ENCODE measurements at regions not wholly inside any gene's neighbourhood (a gene's known extent, or its start where the extent isn't known, plus 50 kb on each side); places are given as distances from the start of the nearest gene placed in this dataset.
A peak's percentile ranks its signal among the peaks of the same experiment; 100 is the strongest.

DNA sequence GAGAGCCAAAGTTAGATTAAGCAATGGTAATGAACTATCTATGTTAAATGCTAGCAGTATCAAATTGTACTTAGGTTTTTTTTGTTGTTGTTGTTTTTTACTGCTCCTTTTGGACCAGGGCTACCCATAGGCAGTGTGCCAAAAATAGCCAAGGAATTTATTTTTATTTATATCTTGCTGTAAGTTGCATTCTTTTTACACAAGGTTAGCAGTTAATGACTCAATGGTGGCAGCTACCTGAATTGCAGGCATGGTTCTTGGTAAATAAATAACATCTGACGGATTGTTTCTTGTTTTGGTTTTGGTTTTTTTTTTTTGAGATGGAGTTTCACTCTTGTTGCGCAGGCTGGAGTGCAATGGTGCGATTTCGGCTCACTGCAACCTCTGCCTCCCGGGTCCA lies 194.8 kb upstream of the TSC22D1 start:
- DNase-seq = no peak
- H3K27me3 Mint-ChIP-seq = peaks cover 18% of the 10 kb centered on the region
- no peaks in the 10 kb centered on the region for H3K36me3 Mint-ChIP-seq (ENCODE audit: low read depth)
- H3K27ac Mint-ChIP-seq = no peak overlapping the region
- H3K9me3 Mint-ChIP-seq = peaks cover 12% of the 10 kb centered on the region
- H3K4me1 Mint-ChIP-seq = peaks cover 34% of the 10 kb centered on the region
- intact Hi-C loops (cut with micrococcal nuclease) = no loop called here
- no peak overlapping the region for H3K4me3 Mint-ChIP-seq

DNA sequence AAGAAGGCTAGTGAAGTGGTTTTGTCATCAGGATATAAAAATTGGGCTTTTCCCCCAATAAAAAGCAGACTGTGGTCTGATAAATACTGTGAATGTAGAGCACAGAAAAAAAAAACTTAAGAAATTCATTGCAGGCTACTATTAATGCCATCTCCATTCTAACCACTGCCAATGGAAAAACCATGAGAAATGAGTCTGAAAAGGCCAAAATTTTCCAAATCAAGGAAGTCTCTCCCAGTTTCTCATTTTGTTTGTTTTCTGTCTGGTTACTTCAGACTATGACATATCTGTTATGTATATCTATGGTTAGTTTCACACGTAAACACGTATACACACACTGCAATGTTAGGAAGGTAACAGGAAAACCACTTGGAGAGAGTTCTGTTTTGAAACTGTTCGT lies 193.6 kb upstream of the TSC22D1 start:
- Mint-ChIP-seq H3K4me1 (peaks cover 35% of the 10 kb centered on the region), H3K4me3 (no peak overlapping the region), H3K27me3 (peaks cover 7% of the 10 kb centered on the region), H3K9me3 (peaks cover 6% of the 10 kb centered on the region), H3K36me3 (ENCODE audit: low read depth) (no peaks in the 10 kb centered on the region), H3K27ac (no peak overlapping the region)
- intact Hi-C loops (cut with micrococcal nuclease) = loop anchor here (1.0 to 5.0 kb wide), 4 partner anchors 46 to 193 kb away; partner anchors contain the start of gene TSC22D1
- no peak for DNase-seq

DNA sequence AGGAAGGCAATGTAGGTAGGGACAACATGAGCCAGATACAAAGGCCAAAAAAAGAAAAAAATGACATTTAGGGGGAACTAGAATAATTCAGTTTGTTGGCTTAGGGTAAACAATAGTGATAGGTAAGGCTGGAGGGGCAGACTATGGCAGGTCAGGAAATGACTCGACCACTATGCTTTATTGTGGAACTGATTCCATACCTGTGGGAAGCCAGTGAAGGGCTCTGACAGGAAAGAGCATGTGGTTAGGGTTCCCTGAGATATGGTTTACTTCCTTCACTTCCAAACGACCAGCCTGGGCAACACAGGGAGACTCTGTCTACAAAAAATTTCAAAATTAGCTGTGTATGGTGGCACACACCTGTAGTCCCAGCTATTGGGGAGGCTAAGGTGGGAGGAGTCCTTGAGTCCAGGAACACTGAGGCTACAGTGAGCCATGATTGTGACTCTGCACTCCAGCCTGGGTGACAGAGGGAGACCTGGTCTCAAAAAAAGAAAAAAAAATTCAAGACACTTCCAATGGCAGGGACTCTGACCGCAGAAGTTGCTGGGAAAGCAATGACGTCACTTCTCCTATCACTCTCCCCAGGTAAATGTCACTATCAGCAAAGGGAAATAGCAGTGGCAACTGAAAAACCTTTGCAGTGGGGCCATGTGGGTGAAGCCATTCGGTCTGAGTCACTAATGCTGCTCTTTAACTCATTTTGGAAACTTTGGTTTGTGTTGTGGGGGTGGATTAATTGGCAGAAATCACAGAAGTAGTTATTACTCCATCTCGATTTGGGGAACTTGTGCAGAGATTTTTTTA lies 192.8 kb upstream of the TSC22D1 start:
- Mint-ChIP-seq H3K27me3 (no peaks in the 10 kb centered on the region), H3K4me1 (peaks cover 35% of the 10 kb centered on the region), H3K9me3 (no peaks in the 10 kb centered on the region), H3K4me3 (peak overlapping the region; percentile 54), H3K36me3 (ENCODE audit: low read depth) (no peaks in the 10 kb centered on the region), H3K27ac (peak overlapping the region; percentile 79)
- peak; percentile 67 for DNase-seq
- intact Hi-C loops (cut with micrococcal nuclease) = loop anchor here (1.0 to 5.0 kb wide), 6 partner anchors 10 to 192 kb away; partner anchors contain the start of gene TSC22D1

DNA sequence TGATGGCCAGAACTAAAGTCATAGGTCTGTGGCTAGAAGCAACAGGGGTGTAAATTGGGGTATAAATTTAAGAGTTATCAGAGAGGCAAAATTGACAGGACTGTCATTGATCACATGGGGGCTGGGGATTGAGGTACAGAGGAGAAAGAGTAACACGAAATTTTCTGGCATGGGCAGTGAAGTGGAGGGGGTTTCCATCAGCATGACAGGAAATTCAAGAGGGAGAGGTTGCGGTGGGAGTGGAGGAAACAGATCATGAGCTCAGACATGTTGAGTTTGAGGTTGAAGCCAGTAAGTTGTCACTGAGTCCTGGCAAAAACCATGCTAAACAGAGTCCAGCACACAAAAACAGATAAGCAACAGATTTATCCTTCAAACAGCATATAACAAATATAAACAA lies 192.1 kb upstream of the TSC22D1 start:
- intact Hi-C loops (cut with micrococcal nuclease) = loop anchor here (1.0 to 5.0 kb wide), 4 partner anchors 9 to 191 kb away; partner anchors contain the start of gene TSC22D1
- Mint-ChIP-seq H3K36me3 (ENCODE audit: low read depth) (no peaks in the 10 kb centered on the region), H3K4me1 (peaks cover 35% of the 10 kb centered on the region), H3K4me3 (peak overlapping the region; percentile 54), H3K9me3 (no peaks in the 10 kb centered on the region), H3K27me3 (no peaks in the 10 kb centered on the region), H3K27ac (peak overlapping the region; percentile 79)
- DNase-seq = peak; percentile 88

DNA sequence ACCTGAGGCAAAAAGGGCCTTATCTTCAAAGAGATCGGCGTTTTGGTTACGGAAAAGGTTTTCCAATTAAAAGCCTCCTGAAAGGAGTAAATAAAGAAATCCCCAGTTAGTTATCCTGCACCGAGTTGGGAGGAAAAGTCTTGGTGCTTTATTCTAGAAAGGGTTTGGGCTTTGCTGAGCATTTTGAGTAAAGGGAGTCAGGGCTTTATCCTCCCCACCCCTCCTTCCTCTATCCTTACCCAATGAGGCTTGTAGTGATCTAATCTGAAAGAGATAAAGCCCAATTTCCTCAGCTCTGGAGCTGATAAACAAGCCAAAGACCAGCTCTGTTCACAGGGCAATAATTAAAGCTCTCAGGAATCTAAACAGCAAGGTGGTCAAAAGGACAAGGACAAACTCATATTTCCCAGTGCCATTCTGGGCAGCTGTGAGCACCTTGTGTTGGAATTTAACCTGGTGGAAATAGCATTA lies 188.9 kb upstream of the TSC22D1 start:
- peaks cover 30% of the 10 kb centered on the region for H3K4me1 Mint-ChIP-seq
- intact Hi-C loops (cut with micrococcal nuclease) = loop anchor here (5.0 kb wide), 1 partner anchor 152 kb away; no protein-coding TSS in a partner anchor
- no peaks in the 10 kb centered on the region for H3K9me3 Mint-ChIP-seq
- H3K27me3 Mint-ChIP-seq = no peaks in the 10 kb centered on the region
- no peak overlapping the region for H3K27ac Mint-ChIP-seq
- H3K4me3 Mint-ChIP-seq = no peak overlapping the region
- DNase-seq = no peak
- H3K36me3 Mint-ChIP-seq (ENCODE audit: low read depth) = no peaks in the 10 kb centered on the region

DNA sequence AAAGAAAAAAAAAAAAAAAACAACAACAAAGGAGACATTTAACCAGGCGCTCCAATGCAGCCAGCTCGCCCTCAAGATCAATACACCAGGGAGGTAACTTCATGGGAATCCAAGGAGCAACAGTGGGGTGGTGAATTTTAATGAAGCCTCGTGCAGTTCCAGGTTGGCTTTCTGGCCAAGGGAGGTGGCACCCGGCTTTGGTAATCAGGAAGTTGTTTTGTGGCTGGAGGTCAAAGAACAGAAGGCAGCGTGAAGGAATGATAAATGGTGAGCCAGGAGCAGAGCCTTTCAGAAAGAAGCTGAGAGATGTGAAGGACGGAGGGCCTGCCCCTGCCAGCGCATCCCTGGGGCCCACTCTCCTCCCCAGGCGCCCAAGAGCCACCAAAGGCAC lies 188.2 kb upstream of the TSC22D1 start:
- Mint-ChIP-seq H3K27ac (no peak overlapping the region), H3K27me3 (no peaks in the 10 kb centered on the region), H3K9me3 (no peaks in the 10 kb centered on the region), H3K36me3 (ENCODE audit: low read depth) (no peaks in the 10 kb centered on the region), H3K4me1 (peaks cover 27% of the 10 kb centered on the region), H3K4me3 (no peak overlapping the region)
- intact Hi-C loops (cut with micrococcal nuclease) = no loop called here
- no peak for DNase-seq

DNA sequence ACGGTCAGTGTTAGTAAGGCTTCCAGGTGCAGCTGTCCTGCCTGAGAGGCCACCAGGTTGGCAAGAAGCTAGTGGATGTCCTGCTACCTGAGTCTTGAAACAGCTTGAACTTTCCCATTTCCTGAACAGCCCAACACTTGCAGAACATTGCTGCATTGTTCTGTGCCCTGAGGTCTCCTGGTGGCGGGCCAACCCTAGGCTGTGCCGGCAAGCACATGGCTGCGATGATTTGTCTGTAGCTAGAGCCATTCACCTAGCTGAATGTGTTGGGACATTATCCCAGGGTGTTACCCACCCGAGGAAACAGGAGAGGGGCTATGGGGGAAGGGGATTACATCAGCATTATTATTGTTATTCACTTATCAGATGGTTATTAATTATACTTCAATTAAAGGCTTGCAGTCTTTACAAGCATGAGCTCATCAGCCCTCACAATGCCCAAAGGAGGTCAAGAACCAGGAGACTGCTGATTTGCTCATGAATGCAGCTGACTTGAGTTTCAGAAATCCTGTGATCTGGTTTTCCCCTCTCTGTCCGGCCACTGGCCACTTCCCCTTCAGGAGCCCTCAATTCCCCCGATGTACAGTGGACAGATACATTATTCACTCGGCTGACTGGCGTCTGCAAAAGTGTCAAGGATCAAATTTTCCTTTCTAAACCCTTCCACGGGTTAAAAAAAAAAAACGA lies 187.6 kb upstream of the TSC22D1 start:
- no peak overlapping the region for H3K27ac Mint-ChIP-seq
- no peak for DNase-seq
- intact Hi-C loops (cut with micrococcal nuclease) = no loop called here
- no peaks in the 10 kb centered on the region for H3K36me3 Mint-ChIP-seq (ENCODE audit: low read depth)
- no peaks in the 10 kb centered on the region for H3K27me3 Mint-ChIP-seq
- no peak overlapping the region for H3K4me3 Mint-ChIP-seq
- H3K9me3 Mint-ChIP-seq = no peaks in the 10 kb centered on the region
- peaks cover 27% of the 10 kb centered on the region for H3K4me1 Mint-ChIP-seq

DNA sequence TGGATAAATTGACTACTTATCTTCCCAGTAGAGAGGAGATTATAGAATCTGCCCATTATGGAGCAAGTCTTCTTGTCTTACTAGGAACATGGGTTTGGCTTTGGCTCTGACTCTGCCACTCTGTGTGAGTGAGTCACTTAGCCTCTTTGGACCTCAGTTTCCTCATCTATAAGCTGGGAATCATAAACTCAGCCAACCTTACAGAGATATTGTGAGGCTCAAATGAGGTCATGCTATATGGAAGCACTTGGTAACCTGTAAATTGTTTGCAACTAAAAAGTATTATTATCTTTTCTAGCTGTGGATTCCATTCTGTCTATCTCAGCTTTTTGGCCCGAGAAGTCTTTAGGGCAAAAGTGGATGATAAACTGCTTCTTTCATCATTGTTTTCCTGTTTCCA lies 186.8 kb upstream of the TSC22D1 start:
- H3K27ac Mint-ChIP-seq = no peak overlapping the region
- no peaks in the 10 kb centered on the region for H3K36me3 Mint-ChIP-seq (ENCODE audit: low read depth)
- no peak for DNase-seq
- no peaks in the 10 kb centered on the region for H3K27me3 Mint-ChIP-seq
- no peaks in the 10 kb centered on the region for H3K9me3 Mint-ChIP-seq
- intact Hi-C loops (cut with micrococcal nuclease) = no loop called here
- H3K4me1 Mint-ChIP-seq = peaks cover 23% of the 10 kb centered on the region
- no peak overlapping the region for H3K4me3 Mint-ChIP-seq

DNA sequence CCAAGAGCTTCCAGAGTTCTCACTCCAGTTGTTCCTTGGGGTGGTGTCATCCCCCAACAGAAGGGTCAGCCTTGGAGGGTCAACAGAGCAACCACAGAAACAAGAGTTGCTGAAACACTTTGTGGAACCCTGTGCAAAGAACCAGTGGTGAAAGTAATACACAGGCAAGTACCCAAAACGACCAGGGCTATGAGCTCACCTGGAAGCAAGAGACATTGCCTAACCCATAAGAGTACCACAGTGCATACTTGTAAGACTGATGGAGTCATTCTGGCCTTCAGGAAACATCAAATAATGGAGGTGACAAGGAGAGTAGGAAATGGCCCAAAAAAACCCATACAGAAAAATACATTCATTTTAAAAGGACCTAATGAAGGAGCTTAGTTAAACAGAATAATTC lies 184.3 kb upstream of the TSC22D1 start:
- Mint-ChIP-seq H3K27me3 (no peaks in the 10 kb centered on the region), H3K9me3 (no peaks in the 10 kb centered on the region)

DNA sequence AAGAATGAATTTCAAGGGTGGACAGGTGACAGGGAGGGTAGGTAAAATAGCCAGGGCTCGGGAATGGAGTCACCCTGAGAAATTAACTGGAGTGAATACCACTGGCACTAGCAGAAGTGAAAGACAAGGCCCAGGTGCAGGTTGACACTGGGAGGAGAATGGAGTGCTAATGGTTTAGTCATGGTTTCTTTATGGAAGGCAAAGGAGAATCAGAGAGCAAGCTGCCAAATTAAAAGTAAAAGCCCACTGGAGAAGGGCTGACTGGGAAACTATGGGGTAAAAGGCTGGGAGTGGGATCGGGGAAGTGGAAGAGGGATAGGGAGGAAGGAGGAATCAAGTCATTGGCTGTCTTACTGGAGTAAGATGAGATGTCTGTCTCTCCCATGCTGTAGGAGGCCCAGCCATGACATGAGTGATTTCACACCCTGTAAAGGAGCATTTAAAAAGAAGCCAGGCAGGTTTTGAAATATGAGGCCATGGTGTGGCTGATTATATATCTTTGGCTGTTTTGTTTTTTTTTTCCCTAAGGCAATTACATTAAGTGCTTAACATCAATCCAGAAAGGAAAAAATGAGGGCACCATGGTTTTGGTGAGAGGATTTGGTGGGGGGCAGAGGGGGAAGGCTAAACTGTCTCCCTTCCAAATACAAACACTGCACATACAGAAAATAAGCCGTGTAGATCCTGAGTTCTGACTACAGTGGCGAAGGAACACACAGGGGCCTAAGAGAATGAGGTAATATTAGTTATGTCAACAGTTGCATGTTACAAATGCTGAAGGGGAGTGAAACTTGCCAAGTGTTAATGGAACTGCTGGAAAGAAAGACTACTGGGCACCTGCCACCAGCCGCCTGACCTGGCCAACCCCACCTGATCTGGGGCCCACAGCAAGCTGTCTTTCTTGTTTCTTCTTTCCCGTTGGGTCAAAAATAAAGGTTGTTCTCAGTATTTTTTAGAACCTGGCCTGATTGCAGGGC lies 183.5 kb upstream of the TSC22D1 start:
- intact Hi-C loops (cut with micrococcal nuclease) = loop anchor here (1.0 kb wide), 1 partner anchor 9 kb away; no protein-coding TSS in a partner anchor
- no peaks in the 10 kb centered on the region for H3K27me3 Mint-ChIP-seq
- H3K27ac Mint-ChIP-seq = peak overlapping the region; percentile 66

More for the DNA sequence above, 184.3 kb upstream of the TSC22D1 start:
- peaks cover 19% of the 10 kb centered on the region for H3K4me1 Mint-ChIP-seq
- no peaks in the 10 kb centered on the region for H3K36me3 Mint-ChIP-seq (ENCODE audit: low read depth)
- no peak overlapping the region for H3K27ac Mint-ChIP-seq
- DNase-seq = no peak
- intact Hi-C loops (cut with micrococcal nuclease) = no loop called here
- H3K4me3 Mint-ChIP-seq = no peak overlapping the region

DNA sequence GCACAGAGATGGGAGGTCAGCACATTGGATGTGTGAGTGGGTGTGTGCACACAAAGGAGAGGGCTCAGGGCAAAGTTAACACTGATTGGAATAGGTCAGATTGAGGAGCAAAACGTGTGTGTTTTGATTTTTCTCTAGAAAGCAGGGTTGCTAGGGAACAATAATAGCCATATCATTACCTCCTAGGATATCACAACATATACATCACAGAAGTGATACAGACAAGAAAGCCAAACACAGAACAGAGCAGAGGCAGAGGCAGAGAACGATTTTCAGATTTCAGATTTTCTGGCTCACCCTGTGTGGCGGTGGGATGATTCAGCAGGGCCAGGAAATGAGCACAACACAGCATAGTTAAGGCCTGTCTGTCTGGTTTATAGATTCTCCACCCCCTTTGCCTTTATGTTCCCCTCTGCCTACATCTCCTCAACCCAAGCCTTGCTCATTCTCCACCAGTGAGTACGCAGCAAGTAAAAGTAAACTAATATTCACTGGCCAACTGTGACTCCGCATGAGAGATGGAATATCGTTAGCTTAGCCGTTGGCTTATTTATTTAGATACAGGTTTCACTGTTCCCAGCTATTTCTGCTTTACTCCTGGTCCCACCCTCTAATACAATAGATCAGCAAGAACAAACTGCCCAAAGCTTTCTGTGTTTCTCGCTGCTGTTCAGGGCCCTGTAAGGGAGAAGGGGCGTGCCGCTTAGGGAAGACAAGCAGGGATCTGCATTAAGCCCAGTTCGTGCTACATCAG lies 182.7 kb upstream of the TSC22D1 start:
- H3K36me3 Mint-ChIP-seq (ENCODE audit: low read depth) = no peaks in the 10 kb centered on the region
- no peaks in the 10 kb centered on the region for H3K9me3 Mint-ChIP-seq
- peaks cover 21% of the 10 kb centered on the region for H3K4me1 Mint-ChIP-seq
- H3K27me3 Mint-ChIP-seq = no peaks in the 10 kb centered on the region
- H3K4me3 Mint-ChIP-seq = no peak overlapping the region
- intact Hi-C loops (cut with micrococcal nuclease) = loop anchor here (1.0 kb wide), 1 partner anchor 9 kb away; no protein-coding TSS in a partner anchor
- H3K27ac Mint-ChIP-seq = peak overlapping the region; percentile 66
- DNase-seq = peak; percentile 60

More for the DNA sequence above, 183.5 kb upstream of the TSC22D1 start:
- no peaks in the 10 kb centered on the region for H3K9me3 Mint-ChIP-seq
- no peaks in the 10 kb centered on the region for H3K36me3 Mint-ChIP-seq (ENCODE audit: low read depth)
- H3K4me1 Mint-ChIP-seq = peaks cover 21% of the 10 kb centered on the region
- DNase-seq = no peak
- H3K4me3 Mint-ChIP-seq = no peak overlapping the region

DNA sequence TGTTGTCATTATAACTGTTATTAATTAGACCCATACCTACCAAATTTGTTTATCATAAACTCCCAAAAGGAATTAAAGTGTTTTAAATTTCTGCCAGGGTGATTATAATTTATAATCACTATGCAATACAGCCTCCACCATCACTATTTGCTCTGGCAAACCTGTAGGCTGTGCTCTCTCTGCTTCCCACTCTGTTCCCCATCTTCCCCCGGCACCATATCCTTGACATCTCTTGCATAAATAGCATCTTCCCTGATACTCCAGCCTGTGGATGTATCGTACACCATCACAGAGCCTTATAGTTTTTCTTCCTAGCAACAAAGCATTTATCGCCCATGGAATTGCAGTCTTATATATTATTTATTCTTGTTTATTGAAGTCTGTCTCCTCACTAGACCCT lies 181.5 kb upstream of the TSC22D1 start:
- peaks cover 21% of the 10 kb centered on the region for H3K4me1 Mint-ChIP-seq
- no peaks in the 10 kb centered on the region for H3K9me3 Mint-ChIP-seq
- H3K4me3 Mint-ChIP-seq = no peak overlapping the region
- no peaks in the 10 kb centered on the region for H3K27me3 Mint-ChIP-seq
- DNase-seq = no peak
- intact Hi-C loops (cut with micrococcal nuclease) = loop anchor here (2.0 kb wide), 2 partner anchors 15 to 47 kb away; no protein-coding TSS in a partner anchor
- no peak overlapping the region for H3K27ac Mint-ChIP-seq
- no peaks in the 10 kb centered on the region for H3K36me3 Mint-ChIP-seq (ENCODE audit: low read depth)

All from activated CD4-positive, alpha-beta T cell treated with anti-CD3 and anti-CD28 coated beads, Interleukin-2, amount 10 ng/mL, durations not matched to agents 24 days and 14 days (primary cell).